GM12878 (cell line): ENCODE measurements at regions not wholly inside any gene's neighbourhood (a gene's known extent, or its start where the extent isn't known, plus 50 kb on each side); places are given as distances from the start of the nearest gene placed in this dataset.

ENCODE experiments used
- CREM ChIP-seq: IDR thresholded peaks from 2 replicates; pipeline ENCODE4 v1.6.1; 2014; ENCODE audit warnings: antibody characterized with exemption, low read depth
- CTCF ChIP-seq, 3 experiments: IDR thresholded peaks in 2 of 3; conservative IDR thresholded peaks in 1 of 3; 2 replicates each; pipeline ENCODE4 v1.5.1; 2011; ENCODE audit warnings: low read depth in 3 of 3, low read length in 3 of 3, mild to moderate bottlenecking in 3 of 3, control low read depth in 2 of 3, moderate library complexity in 2 of 3, inconsistent platforms in 1 of 3, mixed read lengths in 1 of 3; ENCODE audit not compliant: control insufficient read depth in 2 of 3, insufficient read depth in 1 of 3; ENCODE audit errors: extremely low read depth in 1 of 3
- ETV6 ChIP-seq, 2 experiments: fragments of 450-650 bp in 1 of 2; IDR thresholded peaks in 1 of 2; conservative IDR thresholded peaks in 1 of 2; 2 replicates each; pipeline ENCODE4 v1.6.1; 2014; ENCODE audit warnings: antibody characterized with exemption in 1 of 2, borderline replicate concordance in 1 of 2, low read depth in 1 of 2, mild to moderate bottlenecking in 1 of 2, moderate library complexity in 1 of 2
- EZH2 ChIP-seq: IDR thresholded peaks from 2 replicates; pipeline ENCODE4 v1.6.1; 2012; ENCODE audit warnings: low read depth, mild to moderate bottlenecking, control low read depth, inconsistent platforms, low read length, borderline replicate concordance; ENCODE audit not compliant: control insufficient read depth
- JUND ChIP-seq: IDR thresholded peaks from 2 replicates; pipeline ENCODE4 v1.6.1; 2012; ENCODE audit warnings: low read depth, mild to moderate bottlenecking, low read length, improper control_type of control experiment, moderate library complexity

- TF ChIP-seq CTCF (IDR thresholded peaks at IDR 0.05 in 2 of 3, conservative IDR thresholded peaks at IDR 0.05 in 1 of 3; ENCODE audit: control insufficient read depth in 2 of 3, extremely low read depth in 1 of 3, insufficient read depth in 1 of 3, low read depth in 3 of 3, low read length in 3 of 3), result no peak
- TF ChIP-seq ETV6 (conservative IDR thresholded peaks at IDR 0.05 in 1 of 2, IDR thresholded peaks at IDR 0.05 in 1 of 2; ENCODE audit: borderline replicate concordance in 1 of 2, low read depth in 1 of 2), result no peak
- TF ChIP-seq JUND, result no peak
- no peak for TF ChIP-seq CREM
- no peak for TF ChIP-seq EZH2
Measured at GRCh38 chr20:51175724-51176123, 152.8 kb upstream of the KCNG1 start.
